ENCODE measurements at regions not wholly inside any gene's neighbourhood (a gene's known extent, or its start where the extent isn't known, plus 50 kb on each side); places are given as distances from the start of the nearest gene placed in this dataset.
"Not testable (repeated sequence)": the region's sequence is repeated elsewhere in the genome, so short reads cannot be mapped to it uniquely, and the experiment has no call there.

GRCh38 chr1:146641534-146641933 is 296.6 kb upstream of the NBPF12 start:
- DNase-seq (ENCODE audit: low spot score), result not testable (repeated sequence)

GRCh38 chr1:146640671-146641070 is 297.5 kb upstream of the NBPF12 start:
- not testable (repeated sequence) for DNase-seq (ENCODE audit: low spot score)

GRCh38 chr1:146630302-146630701 is 307.8 kb upstream of the NBPF12 start:
- DNase-seq (ENCODE audit: low spot score), result not testable (repeated sequence)

- not testable (repeated sequence) for DNase-seq (ENCODE audit: low spot score)
Observed at GRCh38 chr1:146618582-146618981, 319.5 kb upstream of the NBPF12 start.

- DNase-seq (ENCODE audit: low spot score), result not testable (repeated sequence)
Observed at GRCh38 chr1:146604681-146605080, 333.4 kb upstream of the NBPF12 start.

GRCh38 chr1:146600720-146601307 is 337.3 kb upstream of the NBPF12 start:
- not testable (repeated sequence) for DNase-seq (ENCODE audit: low spot score)

- DNase-seq (ENCODE audit: low spot score), result not testable (repeated sequence)
Observed at GRCh38 chr1:146599906-146600305, 338.2 kb upstream of the NBPF12 start.

- not testable (repeated sequence) for DNase-seq (ENCODE audit: low spot score)
Observed at GRCh38 chr1:146581229-146581628, 352.4 kb upstream of the NOTCH2NLA start.

- DNase-seq (ENCODE audit: low spot score), result not testable (repeated sequence)
Observed at GRCh38 chr1:146567541-146567940, 338.7 kb upstream of the NOTCH2NLA start.

GRCh38 chr1:146558032-146558431 is 329.2 kb upstream of the NOTCH2NLA start:
- DNase-seq (ENCODE audit: low spot score), result not testable (repeated sequence)

GRCh38 chr1:146556405-146556804 is 327.6 kb upstream of the NOTCH2NLA start:
- not testable (repeated sequence) for DNase-seq (ENCODE audit: low spot score)

GRCh38 chr1:146552414-146552813 is 323.6 kb upstream of the NOTCH2NLA start:
- not testable (repeated sequence) for DNase-seq (ENCODE audit: low spot score)

- DNase-seq (ENCODE audit: low spot score), result not testable (repeated sequence)
Observed at GRCh38 chr1:146548684-146549083, 319.9 kb upstream of the NOTCH2NLA start.

GRCh38 chr1:146546189-146546588 is 317.4 kb upstream of the NOTCH2NLA start:
- not testable (repeated sequence) for DNase-seq (ENCODE audit: low spot score)

GRCh38 chr1:146537775-146538373 is 309.1 kb upstream of the NOTCH2NLA start:
- DNase-seq (ENCODE audit: low spot score), result not testable (repeated sequence)

- DNase-seq (ENCODE audit: low spot score), result not testable (repeated sequence)
Observed at GRCh38 chr1:146536028-146536427, 307.2 kb upstream of the NOTCH2NLA start.

GRCh38 chr1:146535575-146535974 is 306.8 kb upstream of the NOTCH2NLA start:
- not testable (repeated sequence) for DNase-seq (ENCODE audit: low spot score)

- not testable (repeated sequence) for DNase-seq (ENCODE audit: low spot score)
Observed at GRCh38 chr1:146530958-146531357, 302.1 kb upstream of the NOTCH2NLA start.

- DNase-seq (ENCODE audit: low spot score), result not testable (repeated sequence)
Observed at GRCh38 chr1:146522812-146523211, 294.0 kb upstream of the NOTCH2NLA start.

GRCh38 chr1:146522345-146522744 is 293.5 kb upstream of the NOTCH2NLA start:
- DNase-seq (ENCODE audit: low spot score), result not testable (repeated sequence)

GRCh38 chr1:146521804-146522203 is 293.0 kb upstream of the NOTCH2NLA start:
- DNase-seq (ENCODE audit: low spot score), result not testable (repeated sequence)

- not testable (repeated sequence) for DNase-seq (ENCODE audit: low spot score)
Observed at GRCh38 chr1:146513754-146514153, 284.9 kb upstream of the NOTCH2NLA start.

GRCh38 chr1:146511047-146511777 is 282.4 kb upstream of the NOTCH2NLA start:
- not testable (repeated sequence) for DNase-seq (ENCODE audit: low spot score)
